ENCODE measurements at regions not wholly inside any gene's neighbourhood (a gene's known extent, or its start where the extent isn't known, plus 50 kb on each side); places are given as distances from the start of the nearest gene placed in this dataset.

DNA sequence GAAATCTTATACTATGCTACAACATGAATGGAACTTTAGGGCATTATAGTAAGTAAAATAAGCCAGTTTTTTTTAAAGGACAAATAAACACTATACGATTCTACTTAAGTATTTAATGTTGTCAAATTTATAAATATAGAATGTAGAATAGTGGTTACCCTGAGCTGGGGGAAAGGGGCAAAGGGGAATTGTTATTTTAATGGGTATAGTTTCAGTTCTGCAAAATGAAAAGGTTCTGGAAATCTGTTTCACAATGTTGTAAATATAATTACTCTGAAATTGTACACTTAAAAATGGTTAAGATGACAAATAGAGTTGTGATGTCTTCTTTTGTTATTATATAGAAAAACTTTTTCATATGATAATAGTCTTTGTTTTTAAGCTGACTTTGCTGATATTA lies 366.3 kb downstream of the MRPL39 start:
- Histone ChIP-seq H3K9me3 (ENCODE audit: low read length) (no peaks in the 10 kb centered on the region), H3K9me2 (ENCODE audit: insufficient read depth, low read length) (no peaks in the 10 kb centered on the region), H4K20me1 (ENCODE audit: insufficient read depth) (no peaks in the 10 kb centered on the region), H3F3A (ENCODE audit: insufficient read depth, low read length, poor library complexity, severe bottlenecking) (no peaks in the 10 kb centered on the region), H2AFZ (ENCODE audit: low read depth, low read length) (no peak overlapping the region), H3K79me2 (replicated peaks; ENCODE audit: insufficient read depth, low read length) (no peaks in the 10 kb centered on the region), H3K4me3 (ENCODE audit: low read length) (no peak overlapping the region), H3K27ac (ENCODE audit: low read length) (no peak overlapping the region), H3K9ac (ENCODE audit: low read length) (no peak overlapping the region), H3K4me2 (ENCODE audit: low read length) (no peak overlapping the region), H3K36me3 (ENCODE audit: insufficient read depth, low read length) (no peaks in the 10 kb centered on the region), H3K27me3 (ENCODE audit: insufficient read depth, low read depth, low read length) (no peaks in the 10 kb centered on the region)
- TF ChIP-seq SMC3 (conservative IDR thresholded peaks at IDR 0.05; ENCODE audit: poor library complexity) (no peak), RAD21 (conservative IDR thresholded peaks at IDR 0.05) (no peak), POLR2AphosphoS5 (IDR thresholded peaks at IDR 0.05) (no peak), REST (IDR thresholded peaks at IDR 0.05; ENCODE audit: borderline replicate concordance) (no peak), MXI1 (conservative IDR thresholded peaks at IDR 0.05; ENCODE audit: poor library complexity, severe bottlenecking) (no peak), EP300 (conservative IDR thresholded peaks at IDR 0.05; ENCODE audit: poor library complexity, severe bottlenecking) (no peak), CTCF (IDR thresholded peaks at IDR 0.05; ENCODE audit: poor library complexity, severe bottlenecking) (no peak), TAF1 (IDR thresholded peaks at IDR 0.05; ENCODE audit: low read depth) (no peak), EZH2 (IDR thresholded peaks at IDR 0.05; ENCODE audit: borderline replicate concordance, insufficient read depth, low read length, poor library complexity, severe bottlenecking) (no peak)

DNA sequence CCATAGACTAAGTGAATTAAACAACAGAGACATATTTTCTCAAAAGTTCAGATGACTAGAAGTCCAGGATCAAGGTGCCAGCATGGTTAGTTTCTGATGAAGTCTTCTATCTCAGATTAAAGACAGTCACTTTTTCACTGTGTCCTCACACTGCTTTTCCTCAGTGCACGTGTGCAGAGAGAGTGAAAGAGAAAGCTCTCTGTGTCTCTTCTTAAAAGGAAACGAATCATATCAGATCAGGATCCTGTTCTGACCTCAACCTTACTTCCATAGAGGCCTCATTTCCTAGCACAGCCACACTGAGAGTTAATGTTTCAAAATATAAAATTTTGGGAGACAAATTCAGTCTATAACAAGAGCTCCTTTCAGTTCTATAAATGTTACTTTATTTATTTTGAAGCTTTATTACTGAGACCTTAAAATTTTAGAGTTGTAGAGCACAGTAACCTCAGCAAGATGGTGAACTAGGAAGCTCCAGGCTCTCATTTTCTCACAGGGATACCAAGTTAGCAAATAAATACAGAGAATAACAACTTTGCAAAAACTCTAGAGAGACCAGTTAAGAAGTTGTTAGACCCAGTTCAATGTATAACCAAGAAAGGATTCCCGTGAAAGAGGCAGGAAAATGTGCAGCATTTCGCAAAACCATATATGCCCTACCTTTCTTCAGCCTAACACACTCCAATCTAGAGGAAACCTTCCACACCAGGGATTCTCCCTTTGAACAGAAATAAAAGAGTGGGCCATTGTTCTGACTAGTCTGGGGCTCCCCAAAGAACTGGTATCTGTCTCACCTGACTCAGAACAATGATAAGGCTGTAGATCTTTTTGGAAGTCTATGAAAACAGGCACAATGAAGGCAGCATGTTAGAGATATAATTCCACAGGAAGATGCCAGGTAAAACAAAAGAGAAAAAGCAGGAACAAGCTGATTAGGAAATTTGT lies 372.2 kb downstream of the MRPL39 start:
- no peaks in the 10 kb centered on the region for H4K20me1 ChIP-seq (ENCODE audit: insufficient read depth)
- H3K9me2 ChIP-seq (ENCODE audit: insufficient read depth, low read length) = no peaks in the 10 kb centered on the region
- no peak overlapping the region for H2AFZ ChIP-seq (ENCODE audit: low read depth, low read length)
- TF ChIP-seq TAF1 (IDR thresholded peaks at IDR 0.05; ENCODE audit: low read depth) = no peak
- no peak for TF ChIP-seq MXI1 (conservative IDR thresholded peaks at IDR 0.05; ENCODE audit: poor library complexity, severe bottlenecking)
- TF ChIP-seq RAD21 (conservative IDR thresholded peaks at IDR 0.05) = no peak
- no peak for TF ChIP-seq REST (IDR thresholded peaks at IDR 0.05; ENCODE audit: borderline replicate concordance)
- no peak for TF ChIP-seq SMC3 (conservative IDR thresholded peaks at IDR 0.05; ENCODE audit: poor library complexity)
- TF ChIP-seq CTCF (IDR thresholded peaks at IDR 0.05; ENCODE audit: poor library complexity, severe bottlenecking) = no peak
- TF ChIP-seq EZH2 (IDR thresholded peaks at IDR 0.05; ENCODE audit: borderline replicate concordance, insufficient read depth, low read length, poor library complexity, severe bottlenecking) = no peak
- no peak for TF ChIP-seq EP300 (conservative IDR thresholded peaks at IDR 0.05; ENCODE audit: poor library complexity, severe bottlenecking)
- no peak for TF ChIP-seq POLR2AphosphoS5 (IDR thresholded peaks at IDR 0.05)
- H3K79me2 ChIP-seq (replicated peaks; ENCODE audit: insufficient read depth, low read length) = no peaks in the 10 kb centered on the region
- no peaks in the 10 kb centered on the region for H3K36me3 ChIP-seq (ENCODE audit: insufficient read depth, low read length)
- H3K4me3 ChIP-seq (ENCODE audit: low read length) = no peak overlapping the region
- H3K27ac ChIP-seq (ENCODE audit: low read length) = no peak overlapping the region
- no peak overlapping the region for H3K9ac ChIP-seq (ENCODE audit: low read length)
- peaks cover 6% of the 10 kb centered on the region for H3K9me3 ChIP-seq (ENCODE audit: low read length)
- H3F3A ChIP-seq (ENCODE audit: insufficient read depth, low read length, poor library complexity, severe bottlenecking) = no peaks in the 10 kb centered on the region
- H3K4me2 ChIP-seq (ENCODE audit: low read length) = no peak overlapping the region
- no peaks in the 10 kb centered on the region for H3K27me3 ChIP-seq (ENCODE audit: insufficient read depth, low read depth, low read length)

All from neural cell (in vitro differentiated cells).